GM12872 (cell line): ENCODE measurements at regions not wholly inside any gene's neighbourhood (a gene's known extent, or its start where the extent isn't known, plus 50 kb on each side); places are given as distances from the start of the nearest gene placed in this dataset.

ENCODE experiments used
- TF ChIP-seq, protein P1 (sequence below): IDR thresholded peaks from 3 replicates; pipeline ENCODE4 v1.5.1; 2011; ENCODE audit warnings: low read depth, mild to moderate bottlenecking, low read length, moderate library complexity; ENCODE audit not compliant: insufficient read depth

GRCh38 chr2:133906396-133906795 is 338.1 kb upstream of the NCKAP5 start:
- TF ChIP-seq, protein P1, sequence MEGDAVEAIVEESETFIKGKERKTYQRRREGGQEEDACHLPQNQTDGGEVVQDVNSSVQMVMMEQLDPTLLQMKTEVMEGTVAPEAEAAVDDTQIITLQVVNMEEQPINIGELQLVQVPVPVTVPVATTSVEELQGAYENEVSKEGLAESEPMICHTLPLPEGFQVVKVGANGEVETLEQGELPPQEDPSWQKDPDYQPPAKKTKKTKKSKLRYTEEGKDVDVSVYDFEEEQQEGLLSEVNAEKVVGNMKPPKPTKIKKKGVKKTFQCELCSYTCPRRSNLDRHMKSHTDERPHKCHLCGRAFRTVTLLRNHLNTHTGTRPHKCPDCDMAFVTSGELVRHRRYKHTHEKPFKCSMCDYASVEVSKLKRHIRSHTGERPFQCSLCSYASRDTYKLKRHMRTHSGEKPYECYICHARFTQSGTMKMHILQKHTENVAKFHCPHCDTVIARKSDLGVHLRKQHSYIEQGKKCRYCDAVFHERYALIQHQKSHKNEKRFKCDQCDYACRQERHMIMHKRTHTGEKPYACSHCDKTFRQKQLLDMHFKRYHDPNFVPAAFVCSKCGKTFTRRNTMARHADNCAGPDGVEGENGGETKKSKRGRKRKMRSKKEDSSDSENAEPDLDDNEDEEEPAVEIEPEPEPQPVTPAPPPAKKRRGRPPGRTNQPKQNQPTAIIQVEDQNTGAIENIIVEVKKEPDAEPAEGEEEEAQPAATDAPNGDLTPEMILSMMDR, result no peak

DNA sequence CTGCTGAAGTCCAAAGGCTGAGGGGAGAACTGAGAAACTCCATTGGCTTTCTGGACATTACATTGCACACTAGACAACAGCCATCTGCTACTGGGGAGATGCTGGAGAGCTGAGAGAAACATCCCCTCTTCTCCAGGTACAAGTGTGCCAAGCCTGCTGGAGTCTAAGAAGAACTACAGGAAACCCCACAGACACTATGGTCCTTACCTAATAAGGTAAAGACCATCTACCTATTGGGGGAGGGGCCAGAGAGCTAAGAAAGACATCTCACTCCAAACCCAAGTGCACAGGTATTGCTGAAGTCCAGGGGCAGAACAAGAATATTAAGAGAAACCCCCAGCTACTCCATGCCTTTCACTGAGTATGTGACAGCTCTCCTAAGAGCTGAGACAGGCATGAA is 338.7 kb upstream of the NCKAP5 start:
- TF ChIP-seq, protein P1, result no peak

GRCh38 chr2:133908171-133908570 is 339.9 kb upstream of the NCKAP5 start:
- TF ChIP-seq, protein P1, result no peak

DNA sequence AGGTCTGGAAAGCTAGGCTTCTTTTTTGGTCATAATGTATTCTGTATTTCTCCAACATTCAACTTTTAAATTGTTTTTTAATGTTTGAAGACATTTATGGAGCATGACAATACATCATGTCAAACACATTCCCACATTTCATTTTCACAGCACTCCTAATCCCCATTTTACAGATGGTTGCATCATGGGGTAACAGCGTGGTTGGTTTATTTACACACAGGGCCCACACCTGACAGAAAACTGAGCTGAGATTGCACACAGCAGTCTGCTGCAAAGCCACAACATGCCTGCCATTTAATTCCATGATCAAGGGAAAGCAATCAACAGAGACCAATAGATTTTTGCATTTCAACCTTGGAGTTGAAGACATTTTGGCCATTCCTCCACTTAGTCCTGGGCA is 335.7 kb upstream of the MGAT5 start:
- TF ChIP-seq, protein P1, result no peak

GRCh38 chr2:133919285-133919684 is 334.6 kb upstream of the MGAT5 start:
- TF ChIP-seq, protein P1, result no peak

GRCh38 chr2:133927894-133928293 is 326.0 kb upstream of the MGAT5 start:
- TF ChIP-seq, protein P1, result no peak

- TF ChIP-seq, protein P1, result no peak
Measured at GRCh38 chr2:133936096-133936495, 317.8 kb upstream of the MGAT5 start.

DNA sequence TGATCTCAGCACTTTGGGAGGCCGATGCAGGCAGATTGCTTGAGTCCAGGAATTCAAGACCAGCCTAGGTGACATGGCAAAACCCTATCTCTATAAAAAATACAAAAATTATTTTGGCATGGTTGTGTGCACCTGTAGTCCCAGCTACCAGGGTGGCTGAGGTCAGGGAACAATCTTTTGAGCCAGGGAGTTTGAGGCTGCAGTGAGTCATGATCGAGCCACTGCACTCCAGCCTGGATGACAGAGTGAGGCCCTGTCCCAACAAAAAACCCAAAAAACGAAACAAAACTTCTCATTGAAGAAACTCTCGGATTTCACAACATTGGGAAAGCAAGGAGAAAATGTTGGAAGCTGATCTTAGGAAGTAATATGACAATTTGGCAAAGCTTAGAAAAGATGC is 317.3 kb upstream of the MGAT5 start:
- TF ChIP-seq, protein P1, result no peak
